H1 (cell line): ENCODE measurements at regions not wholly inside any gene's neighbourhood (a gene's known extent, or its start where the extent isn't known, plus 50 kb on each side); places are given as distances from the start of the nearest gene placed in this dataset.

Experiments used
- CTCF ChIA-PET: fragments of 300-600 bp; sonication (Branson Sonifier 250); formaldehyde crosslinking; loops from one replicate; lab custom pipeline; 2021; ENCODE audit not compliant: partially characterized antibody; lab: Charles Lee
- POLR2A ChIA-PET: fragments of 300-600 bp; sonication (Branson Sonifier 250); formaldehyde crosslinking; loops from one replicate; lab custom pipeline; 2021; ENCODE audit warnings: inconsistent platforms; ENCODE audit not compliant: partially characterized antibody; lab: Charles Lee
- DNase-seq, 2 experiments: peaks; one replicate each; pipeline versions ENCODE4 v3.0.0 to v3.0.0-alpha.2; 2010 to 2022; ENCODE audit warnings: low spot score in 2 of 2, low read depth in 1 of 2, mixed read lengths in 1 of 2
- FAIRE-seq: peaks from 2 replicates; lab custom pipeline; 2011; peaks lifted over from hg19 to GRCh38; lab: Jason Lieb, UNC
- H2AFZ ChIP-seq: 2 replicates; pipeline ENCODE4 v1.8.1; 2012; ENCODE audit warnings: low read length, inconsistent platforms
- H2AK5ac ChIP-seq: 2 replicates; pipeline ENCODE4 v1.6.1; 2013; ENCODE audit warnings: low read depth, low read length
- H2BK120ac ChIP-seq: replicated peaks from 2 replicates; pipeline ENCODE3; 2013; ENCODE audit warnings: low read depth, low read length, inconsistent platforms
- H2BK12ac ChIP-seq: 2 replicates; pipeline ENCODE4 v1.6.1; 2013; ENCODE audit warnings: low read depth, low read length
- H2BK15ac ChIP-seq: 2 replicates; pipeline ENCODE4 v1.6.1; 2013; ENCODE audit warnings: low read length
- H2BK20ac ChIP-seq: 2 replicates; pipeline ENCODE4 v1.6.1; 2013; ENCODE audit warnings: low read length
- H2BK5ac ChIP-seq: 2 replicates; pipeline ENCODE4 v1.6.1; 2013; ENCODE audit warnings: low read depth, low read length
- H3K14ac ChIP-seq: 2 replicates; pipeline ENCODE4 v1.6.1; 2013; ENCODE audit warnings: inconsistent platforms; ENCODE audit not compliant: insufficient read length
- H3K18ac ChIP-seq: 2 replicates; pipeline ENCODE4 v1.6.1; 2013; ENCODE audit warnings: low read length; ENCODE audit errors: extremely low read depth
- H3K23ac ChIP-seq: 2 replicates; pipeline ENCODE4 v1.6.1; 2013; ENCODE audit warnings: inconsistent platforms; ENCODE audit not compliant: insufficient read length
- H3K23me2 ChIP-seq: 2 replicates; pipeline ENCODE4 v1.6.1; 2013; ENCODE audit warnings: low read depth, low read length
- H3K27ac ChIP-seq: 2 replicates; pipeline ENCODE4 v1.6.1; 2011; ENCODE audit warnings: low read depth, low read length, inconsistent platforms
- H3K27me3 ChIP-seq, 4 experiments: replicated peaks in 1 of 4; 1 replicate in 1 of 4; 2 replicates in 3 of 4; pipeline versions ENCODE4 v1.6.1 to v1.8.1; 2011 to 2013; ENCODE audit warnings: low read length in 3 of 4, mild to moderate bottlenecking in 3 of 4, inconsistent platforms in 2 of 4, mixed read lengths in 2 of 4, moderate library complexity in 1 of 4; ENCODE audit not compliant: control insufficient read depth in 3 of 4, insufficient read depth in 3 of 4; ENCODE audit errors: extremely low read depth in 1 of 4
- H3K36me3 ChIP-seq, 4 experiments: 2 replicates each; pipeline versions ENCODE4 v1.6.1 to v1.8.1; 2011 to 2013; ENCODE audit warnings: mild to moderate bottlenecking in 4 of 4, low read length in 3 of 4, moderate library complexity in 2 of 4, control low read depth in 1 of 4, inconsistent platforms in 1 of 4; ENCODE audit not compliant: insufficient read depth in 4 of 4, control insufficient read depth in 2 of 4
- H3K4ac ChIP-seq: replicated peaks from 2 replicates; pipeline ENCODE3; 2013; ENCODE audit warnings: low read length, low read depth, mixed read lengths, inconsistent platforms; ENCODE audit not compliant: insufficient read length
- H3K4me1 ChIP-seq, 4 experiments: replicated peaks in 1 of 4; 1 replicate in 1 of 4; 2 replicates in 3 of 4; pipeline versions ENCODE4 v1.6.1 to v1.8.1; 2011 to 2013; ENCODE audit warnings: low read length in 3 of 4, inconsistent platforms in 2 of 4, mixed read lengths in 1 of 4; ENCODE audit not compliant: insufficient read depth in 4 of 4, control insufficient read depth in 3 of 4
- H3K4me2 ChIP-seq, 2 experiments: 2 replicates each; pipeline versions ENCODE4 v1.6.1 to v1.8.1; 2011 to 2013; ENCODE audit warnings: low read depth in 2 of 2, low read length in 2 of 2, control low read depth in 1 of 2, inconsistent platforms in 1 of 2, mild to moderate bottlenecking in 1 of 2; ENCODE audit not compliant: insufficient read depth in 1 of 2
- H3K4me3 ChIP-seq, 4 experiments: fragments of 200-600, 300-600 bp in 1 of 4; sonication (generic), shearing (Covaris generic), sonication (Bioruptor Twin) in 1 of 4; 2 replicates each; pipeline versions ENCODE4 v1.5.1 to v1.8.1; 2011 to 2016; ENCODE audit warnings: low read length in 4 of 4, low read depth in 3 of 4, control low read depth in 2 of 4, inconsistent platforms in 2 of 4, mild to moderate bottlenecking in 2 of 4, mixed read lengths in 1 of 4, moderate library complexity in 1 of 4; ENCODE audit not compliant: insufficient read depth in 2 of 4; ENCODE audit errors: extremely low read depth in 1 of 4
- H3K56ac ChIP-seq: replicated peaks from 2 replicates; pipeline ENCODE3; 2013; ENCODE audit warnings: low read depth, mild to moderate bottlenecking, mixed read lengths, low read length, inconsistent platforms; ENCODE audit not compliant: insufficient read length
- H3K79me1 ChIP-seq: 2 replicates; pipeline ENCODE4 v1.6.1; 2013; ENCODE audit warnings: low read depth, low read length, control low read depth
- H3K79me2 ChIP-seq, 2 experiments: 2 replicates each; pipeline versions ENCODE4 v1.6.1 to v1.8.1; 2012 to 2013; ENCODE audit warnings: low read length in 2 of 2, mild to moderate bottlenecking in 2 of 2, inconsistent platforms in 1 of 2; ENCODE audit not compliant: insufficient read depth in 2 of 2, control insufficient read depth in 1 of 2
- H3K9ac ChIP-seq, 4 experiments: replicated peaks in 1 of 4; 1 replicate in 1 of 4; 2 replicates in 3 of 4; pipeline versions ENCODE4 v1.6.1 to v1.8.1; 2011 to 2013; ENCODE audit warnings: low read depth in 3 of 4, low read length in 3 of 4, control low read depth in 2 of 4, mild to moderate bottlenecking in 2 of 4, moderate library complexity in 2 of 4, inconsistent platforms in 1 of 4; ENCODE audit errors: extremely low read depth in 1 of 4
- H3K9me3 ChIP-seq, 2 experiments: 2 replicates each; pipeline versions ENCODE4 v1.6.1 to v1.8.1; 2012 to 2013; ENCODE audit warnings: mild to moderate bottlenecking in 2 of 2, moderate library complexity in 2 of 2, control low read depth in 1 of 2, inconsistent platforms in 1 of 2, low read depth in 1 of 2, low read length in 1 of 2, mixed read lengths in 1 of 2; ENCODE audit not compliant: insufficient read depth in 2 of 2
- H4K20me1 ChIP-seq, 2 experiments: replicated peaks in 1 of 2; 2 replicates each; pipeline versions ENCODE3 to v1.8.1; 2011 to 2013; ENCODE audit warnings: inconsistent platforms in 2 of 2, low read length in 2 of 2, mild to moderate bottlenecking in 1 of 2; ENCODE audit not compliant: insufficient read depth in 2 of 2, control insufficient read depth in 1 of 2
- H4K5ac ChIP-seq: 2 replicates; pipeline ENCODE4 v1.6.1; 2013; ENCODE audit warnings: low read length, low read depth, mixed read lengths, inconsistent platforms; ENCODE audit not compliant: insufficient read length
- H4K8ac ChIP-seq: 2 replicates; pipeline ENCODE4 v1.8.0; 2013; ENCODE audit warnings: mild to moderate bottlenecking, moderate library complexity, low read length, inconsistent platforms; ENCODE audit not compliant: insufficient read depth; ENCODE audit errors: extremely low read depth
- H4K91ac ChIP-seq: replicated peaks from 2 replicates; pipeline ENCODE3; 2013; ENCODE audit warnings: low read length, mixed read lengths, inconsistent platforms; ENCODE audit not compliant: insufficient read length
- BRCA1 ChIP-seq: IDR thresholded peaks from 2 replicates; pipeline ENCODE4 v1.6.1; 2012; ENCODE audit warnings: low read depth, low read length, improper control_type of control experiment
- CHD2 ChIP-seq: IDR thresholded peaks from 2 replicates; pipeline ENCODE4 v1.6.1; 2012; ENCODE audit warnings: low read length, improper control_type of control experiment
- NANOG ChIP-seq: IDR thresholded peaks from 2 replicates; pipeline ENCODE4 v1.6.1; 2011; ENCODE audit warnings: low read length, low read depth, mild to moderate bottlenecking, inconsistent platforms; ENCODE audit not compliant: insufficient read depth, poor library complexity, severe bottlenecking
- POLR2A ChIP-seq, 2 experiments: IDR thresholded peaks; 1 replicate in 1 of 2; 2 replicates in 1 of 2; pipeline ENCODE4 v1.6.1; 2011; ENCODE audit warnings: low read depth in 2 of 2, low read length in 2 of 2, mild to moderate bottlenecking in 2 of 2; ENCODE audit errors: control extremely low read depth in 1 of 2
- RXRA ChIP-seq: IDR thresholded peaks from 2 replicates; pipeline ENCODE4 v1.6.1; 2011; ENCODE audit warnings: low read depth, mild to moderate bottlenecking, low read length, moderate library complexity; ENCODE audit not compliant: insufficient read depth

GRCh38 chr2:83365476-83365875 lies 1093.6 kb downstream of the SUCLG1 start:
- FAIRE-seq (no peak), DNase-seq (no peak)
- H3K9me3 ChIP-seq = no peaks in the 10 kb centered on the region
- CTCF ChIA-PET = no interaction called here
- no peak overlapping the region for H3K4me2 ChIP-seq
- no peaks in the 10 kb centered on the region for H3K27me3 ChIP-seq
- H3K79me1 ChIP-seq = no peaks in the 10 kb centered on the region
- H3K23me2 ChIP-seq = no peaks in the 10 kb centered on the region
- POLR2A ChIA-PET = no interaction called here
- H3K23ac ChIP-seq = no peak overlapping the region
- H4K20me1 ChIP-seq = no peaks in the 10 kb centered on the region
- H3K27ac ChIP-seq = no peak overlapping the region
- no peaks in the 10 kb centered on the region for H3K4me1 ChIP-seq
- no peak overlapping the region for H3K4ac ChIP-seq
- no peak overlapping the region for H3K56ac ChIP-seq
- H2BK15ac ChIP-seq = no peak overlapping the region
- no peak overlapping the region for H2BK5ac ChIP-seq
- no peak overlapping the region for H2AFZ ChIP-seq
- H3K36me3 ChIP-seq = no peaks in the 10 kb centered on the region
- no peak overlapping the region for H2BK120ac ChIP-seq
- no peak overlapping the region for H4K8ac ChIP-seq
- no peak overlapping the region for H2BK12ac ChIP-seq
- H3K14ac ChIP-seq = no peak overlapping the region
- H3K9ac ChIP-seq = no peak overlapping the region
- H4K5ac ChIP-seq = no peak overlapping the region
- H3K18ac ChIP-seq = no peak overlapping the region
- no peaks in the 10 kb centered on the region for H3K79me2 ChIP-seq
- H2AK5ac ChIP-seq = no peak overlapping the region
- H4K91ac ChIP-seq = no peak overlapping the region
- no peak overlapping the region for H2BK20ac ChIP-seq
- H3K4me3 ChIP-seq = no peak overlapping the region
- TF ChIP-seq NANOG = no peak
- no peak for TF ChIP-seq RXRA
- no peak for TF ChIP-seq BRCA1
- no peak for TF ChIP-seq POLR2A (IDR thresholded peaks at IDR 0.05; ENCODE audit: control extremely low read depth in 1 of 2, low read depth in 2 of 2, low read length in 2 of 2)
- TF ChIP-seq CHD2 = no peak
